ENCODE measurements at regions not wholly inside any gene's neighbourhood (a gene's known extent, or its start where the extent isn't known, plus 50 kb on each side); places are given as distances from the start of the nearest gene placed in this dataset.

- Histone ChIP-seq H2AFZ (ENCODE audit: low read depth, low read length) (no peak overlapping the region), H3K4me1 (ENCODE audit: insufficient read depth, low read length) (no peaks in the 10 kb centered on the region), H3K9me3 (ENCODE audit: insufficient read depth, low read depth, low read length) (no peaks in the 10 kb centered on the region), H3K79me2 (ENCODE audit: insufficient read depth, low read length) (no peaks in the 10 kb centered on the region), H3K4me3 (ENCODE audit: insufficient read depth, low read depth, low read length) (no peak overlapping the region), H4K20me1 (ENCODE audit: insufficient read depth, low read length) (no peaks in the 10 kb centered on the region), H3K27me3 (ENCODE audit: insufficient read depth, low read length) (no peaks in the 10 kb centered on the region), H3K4me2 (ENCODE audit: low read length) (no peak overlapping the region), H3K36me3 (ENCODE audit: insufficient read depth, low read length) (no peaks in the 10 kb centered on the region), H3K9ac (ENCODE audit: low read length) (no peak overlapping the region), H3K27ac (ENCODE audit: low read depth, low read length) (no peak overlapping the region)
- H3K9me3 Mint-ChIP-seq (ENCODE audit: unreplicated experiment): peaks cover 3% of the 10 kb centered on the region
- FAIRE-seq (no peak), DNase-seq (ENCODE audit: low read depth) (no peak)
- H3K36me3 Mint-ChIP-seq (ENCODE audit: low read depth, unreplicated experiment): no peaks in the 10 kb centered on the region
- H3K4me3 Mint-ChIP-seq (ENCODE audit: unreplicated experiment): no peak overlapping the region
- TF ChIP-seq CTCF (IDR thresholded peaks at IDR 0.05; ENCODE audit: insufficient read depth, low read depth, low read length): no peak
- TF ChIP-seq EZH2 (IDR thresholded peaks at IDR 0.05; ENCODE audit: insufficient read depth, low read length): no peak
- H3K27me3 Mint-ChIP-seq (ENCODE audit: low read depth, unreplicated experiment): no peaks in the 10 kb centered on the region
- H3K27ac Mint-ChIP-seq (ENCODE audit: unreplicated experiment): no peak overlapping the region
- H3K4me1 Mint-ChIP-seq (ENCODE audit: low read depth, unreplicated experiment): no peaks in the 10 kb centered on the region
Observed at GRCh38 chr1:178619042-178619927, 105.8 kb upstream of the RALGPS2 start.

- no peak overlapping the region for H3K4me3 Mint-ChIP-seq (ENCODE audit: unreplicated experiment)
- FAIRE-seq (no peak), DNase-seq (ENCODE audit: low read depth) (no peak)
- H3K9me3 Mint-ChIP-seq (ENCODE audit: unreplicated experiment): peaks cover 6% of the 10 kb centered on the region
- Histone ChIP-seq H3K9me3 (ENCODE audit: insufficient read depth, low read depth, low read length) (no peaks in the 10 kb centered on the region), H4K20me1 (ENCODE audit: insufficient read depth, low read length) (no peaks in the 10 kb centered on the region), H2AFZ (ENCODE audit: low read depth, low read length) (no peak overlapping the region), H3K4me3 (ENCODE audit: insufficient read depth, low read depth, low read length) (no peak overlapping the region), H3K9ac (ENCODE audit: low read length) (no peak overlapping the region), H3K27me3 (ENCODE audit: insufficient read depth, low read length) (no peaks in the 10 kb centered on the region), H3K4me1 (ENCODE audit: insufficient read depth, low read length) (no peaks in the 10 kb centered on the region), H3K36me3 (ENCODE audit: insufficient read depth, low read length) (no peaks in the 10 kb centered on the region), H3K4me2 (ENCODE audit: low read length) (no peak overlapping the region), H3K27ac (ENCODE audit: low read depth, low read length) (no peak overlapping the region), H3K79me2 (ENCODE audit: insufficient read depth, low read length) (no peaks in the 10 kb centered on the region)
- no peak for TF ChIP-seq EZH2 (IDR thresholded peaks at IDR 0.05; ENCODE audit: insufficient read depth, low read length)
- H3K27me3 Mint-ChIP-seq (ENCODE audit: low read depth, unreplicated experiment): no peaks in the 10 kb centered on the region
- no peak overlapping the region for H3K27ac Mint-ChIP-seq (ENCODE audit: unreplicated experiment)
- no peaks in the 10 kb centered on the region for H3K36me3 Mint-ChIP-seq (ENCODE audit: low read depth, unreplicated experiment)
- no peaks in the 10 kb centered on the region for H3K4me1 Mint-ChIP-seq (ENCODE audit: low read depth, unreplicated experiment)
Observed at GRCh38 chr1:178620584-178621475, 104.2 kb upstream of the RALGPS2 start.

GRCh38 chr1:178621822-178622221 is 103.2 kb upstream of the RALGPS2 start:
- H3K36me3 ChIP-seq (ENCODE audit: insufficient read depth, low read length): no peaks in the 10 kb centered on the region
- Mint-ChIP-seq H3K27me3 (ENCODE audit: low read depth, unreplicated experiment) (no peaks in the 10 kb centered on the region), H3K27ac (ENCODE audit: unreplicated experiment) (no peak overlapping the region), H3K9me3 (ENCODE audit: unreplicated experiment) (peaks cover 6% of the 10 kb centered on the region), H3K36me3 (ENCODE audit: low read depth, unreplicated experiment) (no peaks in the 10 kb centered on the region), H3K4me1 (ENCODE audit: low read depth, unreplicated experiment) (no peaks in the 10 kb centered on the region), H3K4me3 (ENCODE audit: unreplicated experiment) (no peak overlapping the region)
- no peak overlapping the region for H3K9ac ChIP-seq (ENCODE audit: low read length)
- H3K4me3 ChIP-seq (ENCODE audit: insufficient read depth, low read depth, low read length): no peak overlapping the region
- no peaks in the 10 kb centered on the region for H3K79me2 ChIP-seq (ENCODE audit: insufficient read depth, low read length)
- DNase-seq (ENCODE audit: low read depth) (no peak), FAIRE-seq (no peak)
- no peaks in the 10 kb centered on the region for H3K27me3 ChIP-seq (ENCODE audit: insufficient read depth, low read length)
- TF ChIP-seq EZH2 (IDR thresholded peaks at IDR 0.05; ENCODE audit: insufficient read depth, low read length): no peak
- no peak for TF ChIP-seq CTCF (IDR thresholded peaks at IDR 0.05; ENCODE audit: insufficient read depth, low read depth, low read length)
- H2AFZ ChIP-seq (ENCODE audit: low read depth, low read length): no peak overlapping the region
- no peaks in the 10 kb centered on the region for H3K4me1 ChIP-seq (ENCODE audit: insufficient read depth, low read length)
- no peaks in the 10 kb centered on the region for H4K20me1 ChIP-seq (ENCODE audit: insufficient read depth, low read length)
- H3K4me2 ChIP-seq (ENCODE audit: low read length): no peak overlapping the region
- H3K27ac ChIP-seq (ENCODE audit: low read depth, low read length): no peak overlapping the region
- H3K9me3 ChIP-seq (ENCODE audit: insufficient read depth, low read depth, low read length): no peaks in the 10 kb centered on the region
